ENCODE measurements at regions not wholly inside any gene's neighbourhood (a gene's known extent, or its start where the extent isn't known, plus 50 kb on each side); places are given as distances from the start of the nearest gene placed in this dataset.

DNA sequence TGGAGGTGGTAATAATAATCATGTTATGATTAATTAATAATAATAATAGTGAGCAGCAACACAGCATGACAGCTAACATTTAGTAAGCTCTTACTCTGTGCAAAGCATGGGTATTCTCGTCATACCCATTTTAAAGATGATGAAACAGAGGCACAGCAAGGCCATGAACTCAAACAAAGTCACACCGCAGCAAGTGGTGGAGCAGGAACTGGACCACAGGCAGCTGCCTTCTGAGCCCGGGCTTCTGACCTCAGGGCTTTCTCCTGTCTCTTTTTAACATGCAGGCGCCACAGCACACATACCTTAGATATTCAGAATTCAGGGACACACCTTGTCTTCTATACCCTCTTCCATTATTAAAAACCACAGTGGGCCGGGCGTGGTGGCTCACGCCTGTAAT, 50.7 kb upstream of the SPATA12 start:
- no peak for DNase-seq (ENCODE audit: low spot score)
- ATAC-seq = no peak

GRCh38 chr3:57009367-57009766, 51.1 kb upstream of the SPATA12 start:
- ATAC-seq (no peak), DNase-seq (ENCODE audit: low spot score) (no peak)

DNA sequence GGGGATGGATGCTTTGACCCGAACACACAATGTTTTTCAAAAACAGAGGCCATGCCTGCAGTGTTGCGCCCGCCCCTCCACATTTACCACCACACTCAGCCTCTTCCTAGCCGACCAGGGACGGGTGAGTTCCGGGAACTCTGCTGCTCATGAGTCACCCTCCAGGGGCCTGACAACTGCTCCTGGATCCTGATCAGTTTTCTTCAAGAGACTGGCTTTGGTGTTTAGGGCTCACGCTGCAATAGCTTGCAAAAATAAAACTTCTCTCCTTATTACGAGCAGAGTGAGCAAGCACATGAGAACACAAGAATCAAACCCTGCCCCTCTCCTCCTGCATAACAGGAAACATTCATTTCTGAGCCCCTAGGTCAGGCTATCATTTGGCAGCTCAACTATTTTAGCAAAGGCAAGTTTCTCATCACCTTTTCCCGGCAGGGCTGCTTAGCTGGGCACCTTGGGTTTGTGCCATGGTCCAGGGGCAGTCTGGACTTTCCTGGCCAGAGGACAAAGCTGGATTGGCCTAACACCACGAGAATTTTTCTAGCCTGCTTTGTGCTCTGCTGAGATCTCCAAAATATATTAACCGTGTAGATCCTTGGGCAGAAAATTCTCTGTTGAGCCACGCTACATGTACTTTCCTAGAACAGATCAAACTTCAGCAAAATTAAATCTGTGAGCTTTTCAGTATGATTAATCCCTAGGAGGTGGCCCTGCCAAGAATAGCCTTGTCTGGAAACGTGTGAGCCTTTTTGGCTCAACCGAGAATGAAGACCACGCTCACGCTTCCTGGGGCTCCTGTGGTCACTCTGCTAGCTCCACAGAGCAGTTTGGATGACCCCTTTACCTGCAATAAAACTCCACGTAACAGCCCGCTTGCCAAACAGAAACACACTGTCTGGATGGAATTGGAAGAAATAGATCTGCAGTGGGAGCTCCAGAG, 52.7 kb upstream of the SPATA12 start:
- no peak for DNase-seq (ENCODE audit: low spot score)
- peak; percentile 70 for ATAC-seq

GRCh38 chr3:57006949-57007419, 53.5 kb upstream of the SPATA12 start:
- no peak for ATAC-seq
- no peak for DNase-seq (ENCODE audit: low spot score)

- no peak for ATAC-seq
- no peak for DNase-seq (ENCODE audit: low spot score)
These were observed 54.2 kb upstream of the SPATA12 start for GRCh38 chr3:57006179-57006657.

DNA sequence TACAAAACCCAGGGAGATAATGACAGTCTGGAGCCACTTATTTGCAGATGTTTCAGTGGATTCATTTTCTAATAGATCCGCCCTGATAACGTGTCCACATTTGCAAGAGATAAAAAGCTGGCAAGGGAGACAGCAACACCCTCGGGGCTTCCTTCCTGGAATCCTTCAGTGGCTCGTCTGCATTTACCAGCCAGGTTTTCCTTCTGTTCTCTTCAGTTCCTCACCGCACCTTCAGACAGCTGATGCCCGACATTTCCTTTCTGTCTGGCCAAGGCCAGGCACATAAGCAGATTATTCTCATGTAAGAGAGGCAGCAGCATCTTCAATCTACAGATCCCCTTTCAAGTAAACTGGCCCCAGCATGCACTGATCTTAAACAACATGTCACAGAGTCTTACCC, 56.2 kb upstream of the SPATA12 start:
- no peak for ATAC-seq
- no peak for DNase-seq (ENCODE audit: low spot score)

- DNase-seq (ENCODE audit: low spot score) (no peak), ATAC-seq (no peak)
These were observed 56.8 kb upstream of the SPATA12 start for GRCh38 chr3:57003676-57004075.

DNA sequence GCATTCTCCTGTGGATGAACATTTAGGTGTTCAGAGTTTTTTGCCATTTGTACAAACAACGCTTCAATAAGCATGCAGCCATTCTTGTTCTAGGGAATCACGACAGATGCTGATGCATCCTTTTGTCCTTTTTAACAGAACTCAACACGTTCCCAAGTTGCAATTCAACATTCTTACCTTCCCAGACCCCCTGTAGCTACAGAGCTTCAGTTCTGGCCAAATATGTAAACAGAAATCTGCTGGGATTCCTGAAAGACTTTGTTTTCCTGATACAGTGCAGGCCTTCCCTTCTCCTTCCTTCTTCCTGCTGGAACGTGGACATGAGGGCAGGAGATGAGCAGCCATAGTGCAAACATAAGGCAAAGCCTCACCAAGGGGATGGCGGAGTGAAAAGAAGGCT, 59.1 kb upstream of the SPATA12 start:
- DNase-seq (ENCODE audit: low spot score) (no peak), ATAC-seq (no peak)

DNA sequence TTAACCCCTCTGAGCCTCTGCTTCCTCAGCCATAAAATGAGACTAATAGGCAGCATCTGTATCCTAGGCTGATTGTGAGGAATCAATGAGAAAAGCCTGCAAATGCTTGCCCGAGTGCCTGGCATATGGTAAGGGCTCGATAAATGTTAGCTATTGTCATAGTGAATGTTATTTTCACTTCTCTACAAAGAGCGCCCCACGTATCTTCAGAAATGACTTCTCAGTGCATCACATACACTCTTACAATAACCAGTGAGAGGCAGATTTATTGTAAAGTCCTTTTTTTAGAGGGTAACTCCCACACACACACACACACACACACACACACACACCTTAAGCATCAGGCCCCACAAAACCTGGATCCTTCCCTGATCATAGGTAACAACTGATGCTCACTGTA, 60.5 kb upstream of the SPATA12 start:
- DNase-seq (ENCODE audit: low spot score) (no peak), ATAC-seq (no peak)

DNA sequence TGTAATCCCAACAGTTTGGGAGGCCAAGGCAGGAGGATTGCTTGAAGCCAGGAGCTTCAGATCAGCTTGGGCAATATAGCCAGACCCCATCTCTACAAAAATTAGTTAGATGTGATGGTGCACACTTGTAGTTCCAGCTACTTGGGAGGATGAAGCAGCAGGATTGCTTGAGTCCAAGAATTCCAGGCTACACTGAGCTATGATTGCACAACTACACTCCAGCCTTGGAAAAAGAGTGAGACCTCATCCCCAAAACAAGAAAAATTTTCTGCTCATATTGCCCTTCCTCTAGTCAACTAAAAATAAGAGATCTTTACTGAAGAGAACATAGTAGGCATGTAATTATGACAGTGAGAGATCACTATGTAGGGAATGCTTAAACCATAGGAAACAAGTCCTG, 60.9 kb upstream of the SPATA12 start:
- no peak for ATAC-seq
- DNase-seq (ENCODE audit: low spot score) = no peak

DNA sequence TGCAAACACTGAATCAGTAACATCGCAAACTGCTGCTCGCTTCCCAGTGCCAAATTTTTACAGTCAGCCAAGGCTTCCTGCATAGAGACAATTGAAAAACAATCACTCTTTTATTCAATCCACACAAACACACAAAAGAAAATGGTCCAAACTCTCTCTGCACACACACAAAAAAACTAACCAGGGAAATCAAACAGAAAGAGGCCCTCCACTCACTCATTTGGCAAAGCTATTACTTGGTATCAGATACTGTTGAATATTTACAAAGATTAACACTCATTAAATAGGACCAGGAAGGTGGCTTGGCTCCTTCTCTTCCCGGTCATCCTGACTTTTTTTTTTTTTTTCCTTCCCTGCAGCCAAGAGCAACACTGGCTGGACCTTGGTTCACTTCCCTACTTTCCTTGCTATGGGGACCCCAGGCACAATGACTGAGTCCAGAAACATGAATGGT, 62.4 kb upstream of the SPATA12 start:
- ATAC-seq = no peak
- no peak for DNase-seq (ENCODE audit: low spot score)

DNA sequence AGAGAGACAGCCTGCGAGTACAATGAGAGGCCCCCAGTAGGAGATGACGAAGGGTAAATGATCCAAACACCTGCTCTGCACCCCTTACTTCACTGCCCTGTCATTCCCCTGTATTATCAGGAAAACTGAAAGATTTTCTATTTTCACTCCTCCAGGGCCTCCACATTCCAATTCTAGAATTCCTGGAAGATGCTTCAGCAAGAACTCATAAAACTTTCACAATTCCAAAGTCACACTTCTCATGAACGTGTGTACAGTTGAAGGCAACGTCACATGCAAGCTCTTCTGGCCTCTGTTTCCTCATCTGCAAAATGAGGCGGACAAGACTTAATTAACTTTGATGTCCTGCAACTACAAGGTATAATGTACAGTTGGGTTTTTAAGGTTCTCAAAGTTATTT, 62.8 kb upstream of the SPATA12 start:
- DNase-seq (ENCODE audit: low spot score) = no peak
- ATAC-seq = no peak

DNA sequence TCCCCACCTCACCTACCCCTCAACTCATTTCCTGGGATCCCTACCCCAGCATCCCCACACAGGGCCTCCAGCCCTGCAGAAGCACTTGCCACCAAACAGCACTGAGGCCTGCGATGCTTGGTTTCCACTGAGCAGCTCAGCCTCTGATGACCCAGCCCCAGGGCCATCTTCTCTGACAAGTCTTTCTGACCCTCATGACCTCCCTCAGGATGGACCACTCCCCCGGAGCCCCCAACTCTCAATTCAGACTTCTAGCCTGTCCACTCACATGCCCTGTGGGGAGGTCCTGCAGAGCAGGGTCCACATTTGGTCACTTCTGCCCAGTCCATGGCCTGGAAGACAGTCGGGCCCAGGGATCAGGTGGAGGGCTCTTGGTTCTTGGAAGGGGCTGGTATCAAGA, 63.4 kb upstream of the SPATA12 start:
- ATAC-seq = no peak
- no peak for DNase-seq (ENCODE audit: low spot score)

DNA sequence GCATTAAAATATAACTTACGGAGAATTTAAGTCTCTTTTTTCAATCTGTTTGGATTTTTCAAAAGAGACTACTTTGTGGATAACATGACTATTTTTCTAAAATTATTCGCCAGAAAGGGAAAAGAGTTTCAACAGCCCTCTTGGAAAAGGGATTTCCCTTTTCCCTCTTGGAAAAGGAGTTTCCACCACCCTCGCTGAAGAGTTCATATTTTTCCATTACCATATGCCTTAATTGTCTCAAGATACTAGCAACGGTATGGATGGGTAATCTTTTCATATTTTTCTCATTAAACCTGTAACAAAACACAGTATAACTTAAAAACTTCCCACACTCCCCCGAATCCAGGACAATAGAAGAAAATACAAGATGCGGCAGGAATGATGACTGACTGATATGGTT, 66.1 kb upstream of the SPATA12 start:
- ATAC-seq (no peak), DNase-seq (ENCODE audit: low spot score) (no peak)

DNA sequence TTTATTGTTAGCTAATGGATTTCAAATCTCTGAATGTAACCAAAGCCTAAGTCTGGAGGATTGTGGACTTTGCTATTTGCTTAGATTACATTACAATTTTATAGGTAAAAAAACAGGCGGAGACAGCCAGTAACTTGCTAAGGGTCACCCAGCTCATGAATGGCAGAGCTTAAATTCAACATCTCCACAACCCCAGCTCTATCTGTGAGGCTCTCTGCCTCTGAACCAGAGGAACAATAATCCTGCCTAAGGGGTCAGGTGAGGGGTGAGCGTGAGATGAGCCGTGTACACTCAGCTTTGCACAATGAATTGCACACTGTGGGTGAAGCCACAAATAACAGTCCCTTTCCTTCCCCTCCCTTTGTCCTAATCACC, 69.8 kb upstream of the SPATA12 start:
- no peak for DNase-seq (ENCODE audit: low spot score)
- ATAC-seq = no peak

DNA sequence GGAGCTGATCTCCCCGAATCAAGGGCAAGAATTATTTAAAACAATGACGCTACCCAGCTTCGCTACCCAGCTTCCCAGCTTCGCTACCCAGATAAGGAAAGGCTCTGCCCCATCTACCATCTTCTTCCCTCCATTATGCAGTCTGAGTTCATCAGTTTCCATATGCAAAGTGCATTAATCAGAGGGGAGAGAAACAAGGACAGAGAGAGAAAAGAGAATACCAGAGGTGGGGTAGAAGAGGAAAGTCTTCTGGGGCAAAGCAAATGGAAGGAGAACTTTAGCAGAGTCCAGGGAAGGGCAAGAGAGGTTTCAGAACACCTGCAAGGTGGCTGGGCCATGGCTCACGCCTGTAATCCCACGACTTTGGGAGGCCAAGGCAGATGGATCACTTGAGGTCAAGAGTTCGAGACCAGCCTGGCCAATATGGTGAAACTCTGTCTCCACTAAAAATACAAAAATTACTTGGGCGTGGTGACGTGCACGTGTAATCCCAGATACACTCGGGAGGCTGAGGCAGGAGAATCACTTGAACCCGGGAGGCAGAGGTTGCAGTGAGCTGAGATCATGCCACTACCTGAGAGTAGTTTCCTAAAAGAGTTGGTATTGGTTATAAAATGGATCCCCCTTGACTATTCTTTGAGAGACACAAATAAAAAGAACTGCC, 70.4 kb upstream of the SPATA12 start:
- ATAC-seq (no peak), DNase-seq (ENCODE audit: low spot score) (no peak)

DNA sequence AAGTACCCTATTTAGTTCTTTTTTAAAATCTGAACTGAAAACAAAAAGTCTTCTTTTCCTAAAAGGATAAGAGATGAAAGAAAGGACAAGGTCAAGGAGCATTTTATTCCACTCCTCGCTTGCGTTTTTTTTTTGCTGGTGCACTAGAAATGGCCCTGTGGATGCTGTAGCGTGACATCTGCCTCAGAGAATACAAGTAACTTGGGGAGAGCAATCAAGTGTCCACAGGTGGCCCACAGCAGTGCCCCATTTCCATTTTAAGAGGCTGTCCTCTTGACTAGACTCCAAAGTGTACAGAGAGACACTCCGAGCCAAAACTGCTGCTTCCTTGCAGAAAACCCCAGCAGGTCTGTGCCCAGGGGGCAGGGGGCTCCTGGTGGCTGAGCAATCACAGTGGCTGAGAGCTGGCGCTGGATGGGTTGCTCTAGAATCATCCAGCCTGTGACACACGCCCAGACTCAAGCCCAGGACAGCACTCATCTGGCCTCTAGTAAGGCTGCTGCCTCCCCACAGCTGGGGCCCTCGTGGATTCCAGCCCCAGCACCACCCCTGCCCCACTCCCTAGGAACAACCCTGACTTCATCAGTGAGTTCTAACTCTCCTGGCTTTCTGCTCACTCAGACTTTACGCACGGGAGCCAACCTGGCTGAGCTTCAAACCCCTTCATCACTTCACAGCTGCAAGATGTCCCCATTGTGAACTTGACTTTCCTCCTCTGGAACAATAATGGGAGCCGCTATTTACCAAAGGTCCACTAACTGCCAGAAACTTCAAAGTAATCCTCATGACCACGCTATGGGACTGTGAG, 71.1 kb upstream of the SPATA12 start:
- no peak for ATAC-seq

GRCh38 chr3:56988458-56989168, 71.9 kb upstream of the SPATA12 start:
- peak; percentile 71 for DNase-seq (ENCODE audit: low spot score)
- ATAC-seq = peak; percentile 95

More for the DNA sequence above, 71.1 kb upstream of the SPATA12 start:
- DNase-seq (ENCODE audit: low spot score) = no peak

DNA sequence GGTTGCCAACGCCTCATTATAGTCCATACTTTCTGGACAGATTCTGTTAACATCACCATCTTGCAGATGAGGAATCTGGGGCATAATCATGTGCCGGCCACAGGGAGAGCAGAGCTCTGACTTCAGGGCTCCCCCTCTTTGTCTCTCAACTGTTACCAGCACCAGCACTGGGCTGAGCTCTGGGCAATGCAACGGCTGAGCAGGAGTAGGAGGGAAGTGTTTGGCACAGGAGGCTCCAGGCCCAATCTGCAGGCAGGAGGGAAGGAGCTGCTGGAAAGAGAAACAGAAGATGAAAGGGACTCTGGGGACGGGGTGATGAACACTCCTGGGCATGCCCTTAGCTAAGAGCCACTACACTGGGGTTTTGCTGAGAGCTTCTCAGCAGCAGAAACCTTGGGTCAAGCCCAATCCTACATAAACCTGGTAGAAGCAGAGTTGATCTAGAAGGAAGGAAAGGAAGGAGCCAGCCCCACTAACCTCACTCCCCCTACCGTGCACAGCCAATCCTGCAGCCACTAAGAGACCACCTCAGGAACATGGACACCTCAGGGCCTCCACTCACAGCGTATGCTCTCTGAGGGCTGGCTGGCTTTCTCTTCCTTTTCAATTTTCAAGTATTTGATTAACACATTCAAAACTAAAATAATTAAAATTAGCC, 73.1 kb upstream of the SPATA12 start:
- ATAC-seq (no peak), DNase-seq (ENCODE audit: low spot score) (no peak)

DNA sequence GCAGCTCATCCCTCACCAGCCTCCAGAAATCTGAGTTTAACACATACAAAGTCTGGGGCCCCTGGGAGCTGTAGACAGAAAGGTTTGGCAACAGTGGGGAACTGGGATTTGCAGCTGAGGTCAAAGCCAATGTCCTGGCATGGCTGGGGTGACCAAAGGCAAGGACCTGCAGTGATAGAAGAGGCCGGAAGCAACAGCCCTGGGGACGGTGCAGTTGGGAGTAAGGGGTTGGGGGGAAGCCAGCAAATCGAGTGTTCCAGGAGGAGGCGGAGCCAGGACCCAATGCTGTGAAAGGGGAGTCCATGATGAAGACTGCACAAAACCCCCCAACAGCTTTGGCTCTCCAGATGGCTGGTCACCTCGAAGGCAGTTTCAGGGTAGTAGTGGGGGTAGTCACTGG, 74.1 kb upstream of the SPATA12 start:
- no peak for ATAC-seq

More for the DNA sequence above, 74.1 kb upstream of the SPATA12 start:
- no peak for DNase-seq (ENCODE audit: low spot score)
